GM18867 (cell line): ENCODE measurements at regions not wholly inside any gene's neighbourhood (a gene's known extent, or its start where the extent isn't known, plus 50 kb on each side); places are given as distances from the start of the nearest gene placed in this dataset.
A peak's percentile ranks its signal among the peaks of the same experiment; 100 is the strongest.
"Not testable (repeated sequence)": the region's sequence is repeated elsewhere in the genome, so short reads cannot be mapped to it uniquely, and the experiment has no call there.

Experiments used
- ATAC-seq: cut with Tn5 transposase; IDR thresholded peaks from one replicate; pipeline ENCODE4 v1.9.1; 2021; ENCODE audit warnings: mild to moderate bottlenecking, moderate library complexity; ENCODE audit not compliant: unreplicated experiment

DNA sequence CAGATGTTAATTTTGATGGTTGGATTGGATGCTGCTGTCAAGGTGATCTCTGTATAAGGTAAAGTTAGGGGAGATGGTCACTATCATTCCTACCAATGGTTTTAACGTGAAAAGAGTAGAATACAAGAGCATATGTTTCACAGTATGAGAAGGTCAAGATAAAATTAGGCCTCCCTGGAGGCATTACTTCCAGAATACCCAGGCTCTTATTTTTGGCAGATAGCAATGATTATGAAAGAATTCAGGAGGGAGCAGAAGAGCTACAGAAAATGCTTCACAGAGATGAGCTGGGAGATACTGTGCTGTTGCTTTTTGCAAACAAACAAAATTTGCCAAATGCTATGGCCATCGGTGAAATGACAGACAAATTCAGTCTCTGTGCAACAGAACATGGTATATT lies 547.5 kb upstream of the SPRY2 start:
- ATAC-seq, result no peak

DNA sequence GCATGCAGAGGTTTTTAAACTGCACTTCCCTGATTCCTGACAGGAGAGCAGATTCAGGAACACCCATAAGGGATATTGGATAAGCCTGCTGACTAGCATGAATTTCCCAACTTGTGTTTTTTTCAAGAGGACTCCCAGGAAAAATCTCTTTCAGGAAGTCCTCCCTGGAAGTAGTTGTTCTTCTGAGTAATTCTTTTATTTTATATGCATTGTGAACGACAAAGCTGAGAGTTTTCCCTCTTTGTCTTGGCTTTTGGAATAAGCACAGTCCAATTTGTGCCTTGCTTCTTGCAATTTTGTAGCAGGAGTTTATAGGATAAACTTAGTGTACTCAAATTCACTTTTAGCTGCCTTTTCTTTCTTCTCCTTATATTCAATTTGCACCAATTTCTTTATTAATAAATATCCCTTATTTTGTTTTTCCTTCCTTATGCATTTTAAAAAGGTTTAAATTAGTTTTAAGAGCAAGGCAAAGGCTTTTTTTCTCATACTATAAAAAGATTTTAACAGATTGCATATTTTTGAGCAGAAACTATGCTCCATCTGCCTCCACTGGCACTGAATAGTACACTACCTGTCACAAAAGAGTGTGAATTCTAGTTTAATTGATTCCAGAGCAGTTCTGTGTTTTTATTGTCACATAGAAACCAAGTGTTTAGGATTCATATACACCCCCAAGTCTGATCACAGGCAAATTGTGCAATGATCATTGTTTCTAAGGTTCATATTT lies 543.3 kb upstream of the SPRY2 start:
- ATAC-seq, result no peak

DNA sequence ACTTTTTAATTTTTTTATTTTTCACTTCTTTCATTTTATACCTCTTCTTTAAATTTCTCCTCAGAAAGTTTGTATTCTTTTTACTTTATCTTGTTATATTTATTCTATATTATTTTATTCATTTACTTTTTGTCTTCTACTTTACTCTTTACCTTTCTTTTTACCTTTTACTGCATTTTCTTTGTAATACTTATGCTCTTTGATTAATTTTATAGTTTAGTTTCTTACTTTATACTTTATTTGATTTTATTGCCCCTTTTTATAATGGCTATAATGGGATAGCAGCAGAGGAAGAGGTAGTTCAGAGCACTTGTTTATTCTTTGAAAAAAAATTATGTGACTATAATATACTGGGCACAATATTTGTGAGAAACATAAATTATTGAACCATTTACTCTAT lies 542.6 kb upstream of the SPRY2 start:
- ATAC-seq, result no peak

DNA sequence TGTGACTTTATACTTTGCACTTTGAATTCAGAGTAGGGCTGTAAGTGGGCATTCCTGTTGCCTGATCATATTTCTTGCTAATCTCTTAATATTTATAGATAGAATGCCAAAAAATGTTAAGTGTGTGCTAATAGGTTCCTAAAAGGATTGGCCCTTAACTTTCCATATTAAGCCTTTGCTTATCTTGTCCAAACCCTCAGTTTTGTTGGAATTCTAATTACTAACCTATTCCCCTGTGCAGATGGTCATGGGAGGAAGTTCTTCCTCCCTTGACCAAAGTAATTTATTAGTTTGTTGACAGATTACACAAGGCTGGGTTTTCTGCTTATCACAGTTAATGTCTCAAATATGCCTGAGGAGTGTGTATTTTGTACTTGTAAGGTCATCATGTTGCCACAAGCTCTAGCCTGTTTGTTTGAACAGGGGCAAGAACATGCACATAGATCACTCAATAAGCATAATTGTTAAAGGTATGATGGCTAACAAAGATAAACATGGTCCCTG lies 541.1 kb upstream of the SPRY2 start:
- ATAC-seq, result no peak

DNA sequence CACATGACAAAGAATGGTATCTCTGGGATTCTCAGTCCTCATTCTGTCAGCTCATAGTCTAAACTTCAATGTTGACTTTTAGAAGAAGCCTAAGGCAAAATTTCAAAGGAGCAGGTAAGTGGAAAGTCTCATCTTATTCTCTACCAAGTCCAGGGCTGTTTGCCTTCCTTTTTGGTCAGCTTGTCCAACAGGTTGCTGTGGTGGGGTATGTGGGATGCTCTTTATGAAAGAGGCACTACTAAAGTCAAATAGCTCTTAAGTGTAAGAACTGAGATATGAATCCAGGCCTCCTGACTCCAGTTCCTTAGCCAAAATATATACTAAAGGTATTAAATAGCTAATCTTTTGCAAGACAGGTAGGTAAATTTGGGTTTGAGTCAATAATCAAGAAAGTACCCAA lies 540.6 kb upstream of the SPRY2 start:
- no peak for ATAC-seq

DNA sequence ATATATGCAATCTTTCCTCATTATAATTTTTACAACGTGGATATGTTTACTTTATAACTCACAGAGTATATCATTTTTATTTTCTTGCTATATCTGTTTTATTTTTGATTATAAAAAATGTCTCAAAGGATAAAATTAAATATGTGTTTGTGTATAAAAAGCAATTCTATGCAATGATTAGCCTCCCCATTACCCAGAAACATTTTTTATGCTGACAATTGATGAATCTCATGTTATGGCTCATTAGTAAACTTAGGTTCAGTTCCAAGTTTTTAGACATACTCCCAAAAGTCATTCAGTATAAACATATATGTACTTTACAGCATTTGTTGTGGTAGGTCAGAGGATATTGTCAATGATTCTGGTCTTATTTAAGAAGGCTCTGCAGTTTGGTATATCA lies 540.1 kb upstream of the SPRY2 start:
- ATAC-seq, result no peak

DNA sequence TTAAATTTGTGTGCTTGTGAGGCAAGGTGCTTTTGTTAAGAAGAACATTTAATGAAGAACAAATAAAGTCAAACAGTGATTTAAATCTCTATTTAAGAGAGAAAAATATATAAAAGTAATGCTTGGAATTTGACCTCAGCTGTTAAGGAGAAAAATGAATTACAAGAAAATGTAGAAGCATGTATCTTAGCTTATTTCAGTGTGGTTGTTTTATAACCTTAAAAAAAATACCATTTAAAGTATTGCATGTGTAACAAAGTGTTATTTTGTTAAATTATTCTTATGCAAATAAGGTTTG lies 537.0 kb upstream of the SPRY2 start:
- ATAC-seq, result no peak

DNA sequence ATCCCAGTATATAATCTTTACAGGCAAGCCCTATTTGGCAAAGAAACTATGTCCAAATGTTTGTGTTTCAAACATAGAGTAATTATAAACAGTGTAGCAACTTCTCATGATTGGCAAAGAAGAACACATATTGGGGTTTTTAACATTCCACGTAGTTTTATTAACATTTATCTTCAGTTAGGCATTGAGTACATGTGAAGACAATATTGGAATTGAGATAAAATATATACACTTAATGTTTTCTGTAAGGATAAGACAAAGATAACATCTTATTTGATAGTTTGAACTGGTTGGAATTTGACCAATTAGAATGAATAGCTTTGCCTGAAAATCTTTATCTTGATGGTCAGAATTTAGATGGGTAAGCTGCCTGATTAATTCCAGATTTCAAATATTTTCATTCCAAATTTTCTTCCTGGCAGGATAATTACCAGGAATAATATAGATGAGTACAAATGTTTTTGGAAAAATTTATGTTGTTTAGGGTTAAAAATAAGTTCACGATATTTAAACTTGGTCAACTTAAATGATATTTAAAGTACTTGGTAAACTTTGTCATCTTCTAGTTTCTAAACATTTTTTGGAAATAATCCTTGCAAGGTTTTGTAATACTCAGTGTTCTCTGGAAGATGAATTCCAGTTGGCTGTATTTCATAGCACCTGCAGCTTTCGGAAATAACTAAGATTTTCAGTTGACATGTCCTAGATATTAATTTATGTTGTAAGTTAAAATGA lies 536.5 kb upstream of the SPRY2 start:
- no peak for ATAC-seq

DNA sequence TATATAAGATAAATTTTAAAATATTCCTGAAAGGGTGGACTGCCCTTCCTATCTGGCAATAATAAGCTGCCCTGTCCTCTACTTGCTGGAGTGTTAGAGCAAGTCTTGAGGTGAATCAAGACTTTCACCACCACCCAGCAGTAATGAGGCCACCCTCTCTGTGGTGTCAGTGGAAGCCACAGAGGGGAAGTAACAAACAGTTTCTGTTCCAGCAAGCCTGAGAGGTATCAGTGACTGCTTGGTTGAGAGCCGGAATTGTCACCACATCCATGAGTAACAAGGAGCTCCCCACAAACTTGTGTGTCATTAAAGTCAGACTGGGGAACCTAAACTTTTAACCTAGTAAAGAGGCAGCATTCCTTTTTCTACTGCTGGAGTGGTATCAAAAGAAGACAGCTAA lies 532.7 kb upstream of the SPRY2 start:
- peak; percentile 94 for ATAC-seq

DNA sequence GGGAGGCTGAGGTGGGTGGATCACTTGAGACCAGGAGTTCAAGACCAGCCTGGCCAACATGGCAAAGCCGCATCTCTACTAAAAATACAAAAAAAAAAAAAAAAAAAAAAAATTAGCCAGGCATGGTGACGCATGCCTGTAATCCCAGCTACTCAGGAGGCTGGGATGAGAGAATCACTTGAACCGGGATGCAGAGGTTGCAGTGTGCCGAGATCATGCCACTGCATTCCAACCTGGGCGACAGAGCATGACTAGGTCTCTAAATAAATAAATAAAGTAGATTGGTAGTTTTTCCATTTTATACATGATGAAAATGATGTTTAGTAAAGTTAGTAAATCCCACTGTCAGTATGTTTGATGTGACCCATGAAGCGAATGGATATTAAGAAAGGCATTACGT lies 531.0 kb upstream of the SPRY2 start:
- ATAC-seq, result not testable (repeated sequence)

DNA sequence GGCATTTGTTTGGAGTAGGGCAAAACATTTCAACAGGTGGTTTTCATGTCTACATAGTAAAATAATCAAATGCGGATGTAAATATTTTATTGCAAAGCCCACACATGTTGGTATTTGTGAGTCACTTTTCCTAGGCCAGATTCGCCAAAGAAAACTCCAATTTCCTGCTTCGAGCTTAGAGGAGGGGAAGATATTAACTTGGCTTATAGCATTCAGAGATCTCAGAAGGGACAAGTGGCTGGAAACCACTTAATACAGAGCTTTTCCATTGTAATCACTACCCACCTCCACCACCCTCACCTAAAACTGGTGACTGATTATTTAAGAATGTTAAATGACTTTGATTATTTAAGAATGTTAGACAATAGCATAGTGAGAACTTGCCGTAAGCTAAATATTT lies 530.6 kb upstream of the SPRY2 start:
- ATAC-seq, result no peak

DNA sequence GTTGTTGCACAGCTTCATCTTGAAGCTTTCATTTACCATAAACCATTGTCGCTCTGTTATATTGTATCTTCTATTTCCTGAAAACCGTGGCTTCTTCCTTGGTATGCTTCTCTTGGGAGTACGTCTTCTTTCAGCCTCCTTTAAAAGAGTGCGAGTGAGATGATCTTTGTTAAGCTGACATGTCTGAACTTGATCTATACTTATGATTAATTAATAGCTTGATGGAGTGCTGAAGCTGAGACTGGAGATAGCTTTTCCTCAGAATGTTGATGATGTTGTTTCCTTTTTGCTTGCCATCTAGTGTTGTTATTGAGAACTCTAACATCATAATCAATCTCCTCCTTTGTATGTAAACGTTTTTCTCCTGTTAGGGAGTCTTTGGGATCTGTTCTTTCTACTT lies 529.3 kb upstream of the SPRY2 start:
- ATAC-seq, result no peak

DNA sequence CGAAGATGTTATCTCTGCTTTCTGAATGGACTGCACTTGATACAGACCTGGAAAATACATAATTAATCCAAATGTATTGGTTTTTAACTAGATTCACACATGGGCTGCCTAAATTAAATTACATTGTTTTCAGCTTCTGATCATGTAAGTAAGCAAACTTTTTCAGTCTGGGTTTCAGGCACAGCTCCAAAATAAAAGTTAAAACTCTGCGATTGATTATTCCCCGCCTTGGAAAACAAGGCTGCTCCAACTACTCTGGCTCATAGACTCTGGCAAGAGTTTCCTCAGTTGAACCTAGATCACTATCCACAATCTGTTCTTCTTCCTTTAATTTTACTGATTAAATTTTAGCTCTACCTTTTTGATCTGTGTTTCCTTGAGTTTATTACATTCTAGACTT lies 526.0 kb upstream of the SPRY2 start:
- no peak for ATAC-seq

DNA sequence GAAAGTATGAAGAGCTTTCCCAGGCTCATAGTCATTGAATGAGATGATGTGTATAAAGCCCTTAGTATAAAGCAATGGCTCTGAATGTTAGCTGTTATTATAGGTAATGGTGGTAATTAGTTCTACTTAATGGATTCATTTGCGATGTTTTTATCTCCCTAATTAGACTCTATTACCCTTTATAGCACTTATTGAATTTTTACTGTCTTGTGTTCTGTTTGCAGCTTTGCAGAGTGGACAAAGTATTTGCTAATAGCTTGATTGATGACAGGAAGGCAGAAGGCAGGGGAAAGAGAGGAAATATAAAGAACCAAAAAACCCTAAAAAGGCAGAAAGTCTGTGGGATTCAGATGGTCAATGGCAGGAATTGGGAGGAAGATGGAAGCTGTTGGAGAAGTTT lies 524.4 kb upstream of the SPRY2 start:
- ATAC-seq, result no peak

DNA sequence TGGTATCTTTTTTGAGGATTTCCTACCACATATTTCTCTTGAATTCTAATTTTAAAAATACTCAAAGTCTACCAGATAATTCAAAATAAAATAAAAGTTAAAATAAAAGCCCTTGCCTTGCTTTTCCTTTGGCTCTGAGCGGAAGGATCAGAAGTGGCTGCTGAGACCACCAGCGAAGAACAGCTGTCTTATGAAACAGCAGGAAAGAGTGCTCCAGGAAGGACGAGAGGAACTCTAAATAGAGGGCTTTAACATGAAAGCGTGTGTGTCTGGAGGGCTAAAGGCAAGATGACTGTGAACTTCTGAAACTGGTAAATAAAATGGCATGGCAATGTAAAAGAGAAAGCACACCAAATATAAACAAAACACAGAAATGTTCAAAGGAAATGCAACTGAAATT lies 521.5 kb upstream of the SPRY2 start:
- ATAC-seq, result no peak

DNA sequence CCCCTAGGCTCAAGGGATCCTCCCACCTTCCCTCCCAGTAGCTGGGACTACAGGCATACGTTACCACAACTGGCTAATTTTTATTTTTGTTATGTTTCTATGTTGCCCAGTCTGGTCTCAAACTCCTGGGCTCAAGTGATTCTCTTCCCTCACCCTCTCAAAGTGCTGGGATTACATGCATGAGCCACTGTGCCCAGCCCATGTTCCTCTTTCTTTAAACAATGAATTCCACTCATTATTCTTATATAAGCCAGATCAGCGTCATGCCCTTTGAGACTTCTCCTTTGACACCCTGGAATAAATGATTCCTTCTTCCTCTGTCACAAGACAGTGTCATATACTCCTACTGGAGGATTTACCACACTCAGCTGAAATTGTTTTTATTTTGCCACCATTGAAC lies 519.9 kb upstream of the SPRY2 start:
- ATAC-seq, result no peak

DNA sequence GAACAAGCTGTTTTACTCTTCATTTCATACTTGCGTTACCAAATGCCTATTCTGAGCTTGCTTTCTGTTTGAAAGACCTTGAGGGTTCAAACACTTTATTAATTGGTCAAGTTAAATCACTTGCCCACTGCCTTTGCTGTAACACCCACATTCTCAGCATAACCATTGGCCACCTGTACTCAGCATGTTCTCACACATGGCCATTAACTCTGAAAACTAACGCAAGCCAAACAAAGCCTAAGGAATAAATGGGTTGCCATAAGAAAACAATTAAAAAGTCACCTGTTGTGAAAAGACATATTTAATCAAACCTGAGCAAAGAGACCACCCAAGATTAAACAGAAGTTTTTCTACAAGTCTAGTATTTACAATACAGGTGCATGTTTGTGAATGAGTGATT lies 517.2 kb upstream of the SPRY2 start:
- no peak for ATAC-seq

DNA sequence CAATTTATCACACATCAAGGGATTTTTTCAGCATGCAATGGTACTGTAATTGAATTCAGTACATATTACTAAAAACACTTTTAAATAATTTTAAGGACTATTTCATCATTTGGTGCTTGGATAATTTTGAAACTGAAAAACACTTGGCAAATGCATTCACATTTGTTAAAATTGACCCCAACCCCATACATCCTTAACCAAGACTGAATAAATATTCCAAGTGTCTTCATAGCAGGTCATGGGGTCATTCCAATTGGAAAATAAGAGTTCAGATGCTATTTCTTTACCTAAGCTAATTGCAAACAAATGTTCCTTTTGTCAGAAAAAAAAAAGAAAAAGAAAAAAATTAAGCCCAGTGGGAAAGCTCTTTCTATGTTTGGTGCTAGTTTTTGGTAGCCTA lies 516.4 kb upstream of the SPRY2 start:
- ATAC-seq, result no peak

DNA sequence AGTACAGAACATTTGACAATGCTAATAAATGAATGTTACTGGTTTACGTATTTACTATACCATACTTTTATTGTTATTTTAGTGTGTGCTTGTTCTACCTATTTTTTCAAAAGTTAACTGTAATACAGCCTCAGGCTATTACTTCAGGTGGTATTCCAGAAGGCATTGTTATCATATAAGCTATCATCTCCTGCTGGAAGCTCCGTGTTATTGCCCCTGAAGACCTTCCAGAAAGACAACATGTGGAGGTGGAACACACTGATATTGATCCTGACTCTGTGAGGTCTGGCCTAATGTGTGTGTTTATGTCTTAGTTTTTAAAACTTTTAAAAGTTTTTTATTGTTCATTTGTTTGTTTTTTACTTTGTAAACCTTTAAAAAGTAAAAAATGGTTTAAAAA lies 509.8 kb upstream of the SPRY2 start:
- no peak for ATAC-seq

DNA sequence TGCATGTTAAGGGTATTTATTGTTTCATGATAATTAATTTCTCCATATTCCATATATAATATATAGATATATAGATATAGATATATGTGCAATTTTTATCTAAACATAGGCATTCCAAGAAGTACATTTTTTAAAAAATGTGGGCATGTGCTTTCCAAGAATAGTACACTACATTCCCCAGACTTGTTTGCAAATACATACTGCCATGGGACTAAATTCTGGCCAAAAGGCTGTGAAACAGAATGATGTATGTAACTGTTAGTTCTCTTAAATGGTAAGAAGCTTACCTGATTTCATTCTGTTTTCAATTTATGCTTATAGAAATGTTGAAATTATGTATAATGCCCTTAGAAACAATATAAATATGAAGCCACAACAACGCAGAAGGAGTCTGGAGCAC lies 503.2 kb upstream of the SPRY2 start:
- no peak for ATAC-seq

DNA sequence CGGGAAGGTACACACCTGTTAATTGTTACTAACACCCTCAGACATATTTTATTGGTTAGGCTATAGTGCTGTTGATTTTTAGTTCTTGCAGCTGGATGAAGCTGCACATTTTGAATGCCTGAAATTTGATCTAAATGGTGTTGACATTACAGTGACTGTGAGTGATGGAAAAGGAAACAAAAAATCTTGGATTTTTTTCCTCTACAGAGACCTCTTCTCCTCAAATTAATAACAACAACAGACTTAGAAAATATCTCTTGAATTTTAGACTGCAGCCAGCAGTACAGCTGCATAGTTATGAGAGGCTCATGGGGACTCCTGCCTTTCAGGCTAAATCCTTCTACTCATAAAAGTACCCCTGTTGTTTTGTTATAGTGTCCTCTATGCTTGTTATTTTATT lies 500.5 kb upstream of the SPRY2 start:
- no peak for ATAC-seq

DNA sequence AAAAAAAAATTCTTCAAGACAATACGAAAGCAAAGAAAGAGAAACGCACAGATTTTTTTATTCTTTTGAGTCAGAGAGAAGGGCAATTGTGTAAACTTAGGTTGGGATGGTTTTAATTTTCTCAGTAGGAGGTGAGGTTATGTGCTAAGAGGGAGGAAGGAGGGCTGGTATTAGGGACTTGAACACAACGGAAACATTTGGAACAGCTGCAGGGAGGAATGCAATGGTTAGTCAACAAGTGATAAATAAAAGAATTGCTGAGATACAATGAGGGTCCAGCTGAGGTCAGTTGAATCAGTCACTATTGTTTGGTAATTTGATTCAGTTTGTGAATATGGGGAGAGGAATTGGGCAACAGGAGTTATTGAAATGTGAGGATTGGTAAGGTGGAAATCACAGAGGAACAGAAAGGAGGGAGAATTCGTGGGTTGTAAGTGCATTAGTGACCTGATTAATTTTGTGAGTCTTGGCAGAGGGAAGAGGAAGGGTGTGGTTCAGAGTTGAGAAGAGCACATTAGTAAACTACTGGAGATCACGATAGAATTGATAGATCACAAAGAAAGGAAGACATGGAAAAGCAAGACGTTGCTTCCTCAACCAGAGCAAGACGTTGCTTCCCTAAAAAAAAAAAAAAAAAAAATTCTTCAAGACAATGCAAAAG lies 499.5 kb upstream of the SPRY2 start:
- no peak for ATAC-seq
